ENCODE measurements at regions not wholly inside any gene's neighbourhood (a gene's known extent, or its start where the extent isn't known, plus 50 kb on each side); places are given as distances from the start of the nearest gene placed in this dataset.

- Histone ChIP-seq H3K9me3 (ENCODE audit: low read length) (no peaks in the 10 kb centered on the region), H3K4me2 (ENCODE audit: low read length) (no peak overlapping the region), H3K4me1 (ENCODE audit: insufficient read depth, low read length, severe bottlenecking) (no peaks in the 10 kb centered on the region), H3K27ac (ENCODE audit: low read depth, low read length, poor library complexity, severe bottlenecking) (no peak overlapping the region), H3F3A (ENCODE audit: insufficient read depth, low read length) (no peaks in the 10 kb centered on the region), H3K27me3 (ENCODE audit: insufficient read depth, low read length) (no peaks in the 10 kb centered on the region), H3K4me3 (ENCODE audit: low read depth, low read length, poor library complexity, severe bottlenecking) (no peak overlapping the region), H4K20me1 (ENCODE audit: insufficient read depth, low read length) (no peaks in the 10 kb centered on the region), H3K79me2 (ENCODE audit: insufficient read depth, low read length) (no peaks in the 10 kb centered on the region), H3K9ac (ENCODE audit: low read length) (no peak overlapping the region), H3K36me3 (ENCODE audit: insufficient read depth, low read length) (no peaks in the 10 kb centered on the region), H2AFZ (ENCODE audit: low read length) (no peak overlapping the region), H3K9me2 (ENCODE audit: low read depth, low read length) (no peaks in the 10 kb centered on the region; the same call in 1 of the 2 replicates)
- TF ChIP-seq CTCF (IDR thresholded peaks at IDR 0.05; ENCODE audit: low read length) (peak; percentile 10; the same call in 1 of the 2 replicates), EZH2 (IDR thresholded peaks at IDR 0.05; ENCODE audit: borderline replicate concordance, low read length) (no peak)
Measured at GRCh38 chr6:113414511-113414910, 442.6 kb upstream of the MARCKS start.

- Histone ChIP-seq H3K27ac (ENCODE audit: low read depth, low read length, poor library complexity, severe bottlenecking) (no peak overlapping the region), H2AFZ (ENCODE audit: low read length) (no peak overlapping the region), H3F3A (ENCODE audit: insufficient read depth, low read length) (no peaks in the 10 kb centered on the region), H3K4me3 (ENCODE audit: low read depth, low read length, poor library complexity, severe bottlenecking) (no peak overlapping the region), H3K4me1 (ENCODE audit: insufficient read depth, low read length, severe bottlenecking) (no peaks in the 10 kb centered on the region), H3K79me2 (ENCODE audit: insufficient read depth, low read length) (no peaks in the 10 kb centered on the region), H3K4me2 (ENCODE audit: low read length) (no peak overlapping the region), H3K9me2 (ENCODE audit: low read depth, low read length) (no peaks in the 10 kb centered on the region; the same call in 1 of the 2 replicates), H3K36me3 (ENCODE audit: insufficient read depth, low read length) (no peaks in the 10 kb centered on the region), H3K9ac (ENCODE audit: low read length) (no peak overlapping the region), H3K27me3 (ENCODE audit: insufficient read depth, low read length) (no peaks in the 10 kb centered on the region), H4K20me1 (ENCODE audit: insufficient read depth, low read length) (no peaks in the 10 kb centered on the region), H3K9me3 (ENCODE audit: low read length) (no peaks in the 10 kb centered on the region)
- TF ChIP-seq CTCF (IDR thresholded peaks at IDR 0.05; ENCODE audit: low read length) (no peak), EZH2 (IDR thresholded peaks at IDR 0.05; ENCODE audit: borderline replicate concordance, low read length) (no peak)
Measured at GRCh38 chr6:113416170-113416569, 441.0 kb upstream of the MARCKS start.

GRCh38 chr6:113420290-113420689 is 436.9 kb upstream of the MARCKS start:
- no peaks in the 10 kb centered on the region for H3K4me1 ChIP-seq (ENCODE audit: insufficient read depth, low read length, severe bottlenecking)
- H3K9me2 ChIP-seq (ENCODE audit: low read depth, low read length): no peaks in the 10 kb centered on the region; the same call in 1 of the 2 replicates
- no peak overlapping the region for H3K4me2 ChIP-seq (ENCODE audit: low read length)
- TF ChIP-seq EZH2 (IDR thresholded peaks at IDR 0.05; ENCODE audit: borderline replicate concordance, low read length) (no peak), CTCF (IDR thresholded peaks at IDR 0.05; ENCODE audit: low read length) (no peak)
- no peak overlapping the region for H3K27ac ChIP-seq (ENCODE audit: low read depth, low read length, poor library complexity, severe bottlenecking)
- H3K4me3 ChIP-seq (ENCODE audit: low read depth, low read length, poor library complexity, severe bottlenecking): no peak overlapping the region
- no peaks in the 10 kb centered on the region for H3F3A ChIP-seq (ENCODE audit: insufficient read depth, low read length)
- no peak overlapping the region for H2AFZ ChIP-seq (ENCODE audit: low read length)
- H3K36me3 ChIP-seq (ENCODE audit: insufficient read depth, low read length): no peaks in the 10 kb centered on the region
- H3K9me3 ChIP-seq (ENCODE audit: low read length): no peaks in the 10 kb centered on the region
- H3K79me2 ChIP-seq (ENCODE audit: insufficient read depth, low read length): no peaks in the 10 kb centered on the region
- H3K9ac ChIP-seq (ENCODE audit: low read length): no peak overlapping the region
- no peaks in the 10 kb centered on the region for H3K27me3 ChIP-seq (ENCODE audit: insufficient read depth, low read length)
- no peaks in the 10 kb centered on the region for H4K20me1 ChIP-seq (ENCODE audit: insufficient read depth, low read length)
